ENCODE measurements at regions not wholly inside any gene's neighbourhood (a gene's known extent, or its start where the extent isn't known, plus 50 kb on each side); places are given as distances from the start of the nearest gene placed in this dataset.

DNA sequence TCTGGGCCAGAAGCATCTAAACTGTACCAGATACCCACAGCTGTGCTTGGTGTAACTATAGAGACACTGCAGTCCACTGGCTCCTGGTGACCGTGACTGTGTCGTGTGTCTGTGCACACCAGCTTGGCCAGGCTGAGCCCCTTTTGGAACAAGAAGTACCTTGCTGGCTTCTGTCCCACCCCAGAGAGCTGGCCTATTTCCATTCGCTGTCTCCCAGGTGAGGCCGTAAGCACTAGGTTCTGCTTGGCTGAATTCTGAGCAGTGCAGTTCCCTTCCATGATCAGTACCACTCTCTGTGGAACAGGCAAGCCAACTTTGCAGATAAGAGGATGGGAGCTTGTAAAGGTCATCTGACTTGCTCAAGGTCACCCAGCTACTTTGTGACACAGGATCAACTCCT lies 119.9 kb upstream of the DNAH14 start:
- Histone ChIP-seq H3K36me3 (ENCODE audit: low read depth) (no peaks in the 10 kb centered on the region), H3F3A (ENCODE audit: insufficient read depth, low read depth) (no peaks in the 10 kb centered on the region), H3K79me2 (ENCODE audit: low read depth) (no peaks in the 10 kb centered on the region), H4K20me1 (ENCODE audit: insufficient read depth) (no peaks in the 10 kb centered on the region), H3K9me3 (ENCODE audit: insufficient read depth, low read depth) (peaks cover 3% of the 10 kb centered on the region; the same call in 1 of the 2 replicates), H3K4me3 (no peak overlapping the region), H2AFZ (no peak overlapping the region), H3K4me1 (replicated peaks; ENCODE audit: insufficient read depth) (no peaks in the 10 kb centered on the region), H3K4me2 (no peak overlapping the region), H3K27ac (no peak overlapping the region), H3K9me2 (ENCODE audit: insufficient read depth) (no peaks in the 10 kb centered on the region), H3K27me3 (ENCODE audit: insufficient read depth, low read depth) (no peaks in the 10 kb centered on the region)
- no TSS peak for BruUV-seq (replicated peaks)
- CTCF ChIA-PET = no interaction called here
- TF ChIP-seq, protein P1, sequence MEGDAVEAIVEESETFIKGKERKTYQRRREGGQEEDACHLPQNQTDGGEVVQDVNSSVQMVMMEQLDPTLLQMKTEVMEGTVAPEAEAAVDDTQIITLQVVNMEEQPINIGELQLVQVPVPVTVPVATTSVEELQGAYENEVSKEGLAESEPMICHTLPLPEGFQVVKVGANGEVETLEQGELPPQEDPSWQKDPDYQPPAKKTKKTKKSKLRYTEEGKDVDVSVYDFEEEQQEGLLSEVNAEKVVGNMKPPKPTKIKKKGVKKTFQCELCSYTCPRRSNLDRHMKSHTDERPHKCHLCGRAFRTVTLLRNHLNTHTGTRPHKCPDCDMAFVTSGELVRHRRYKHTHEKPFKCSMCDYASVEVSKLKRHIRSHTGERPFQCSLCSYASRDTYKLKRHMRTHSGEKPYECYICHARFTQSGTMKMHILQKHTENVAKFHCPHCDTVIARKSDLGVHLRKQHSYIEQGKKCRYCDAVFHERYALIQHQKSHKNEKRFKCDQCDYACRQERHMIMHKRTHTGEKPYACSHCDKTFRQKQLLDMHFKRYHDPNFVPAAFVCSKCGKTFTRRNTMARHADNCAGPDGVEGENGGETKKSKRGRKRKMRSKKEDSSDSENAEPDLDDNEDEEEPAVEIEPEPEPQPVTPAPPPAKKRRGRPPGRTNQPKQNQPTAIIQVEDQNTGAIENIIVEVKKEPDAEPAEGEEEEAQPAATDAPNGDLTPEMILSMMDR (conservative IDR thresholded peaks at IDR 0.05) = no peak
- no peak for TF ChIP-seq EZH2 (IDR thresholded peaks at IDR 0.05; ENCODE audit: low read depth)
- DNase-seq = no peak
- POLR2A ChIA-PET (ENCODE audit: unreplicated experiment) = no interaction called here
- intact Hi-C loops (cut with micrococcal nuclease; ENCODE audit: unreplicated experiment) = no loop called here

DNA sequence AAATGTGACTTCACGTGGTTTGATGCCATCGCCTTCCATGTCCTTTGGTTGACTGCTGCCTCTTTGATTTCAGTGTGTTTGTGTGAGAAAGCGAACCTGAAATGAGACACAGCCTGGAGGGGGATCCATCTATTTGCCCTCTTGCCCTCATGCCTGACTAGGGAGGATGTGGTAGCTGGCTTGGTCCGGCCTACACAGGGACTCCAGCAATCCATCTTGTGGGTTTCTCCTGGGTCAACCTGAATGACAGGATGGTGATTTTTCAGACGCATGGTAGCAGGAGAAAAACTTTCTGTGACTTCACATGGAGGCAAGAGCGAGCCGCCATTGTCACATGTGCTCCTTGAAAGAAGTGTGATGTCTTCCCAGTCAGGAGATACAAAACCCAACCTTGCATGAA lies 117.9 kb upstream of the DNAH14 start:
- H3K9me3 ChIP-seq (ENCODE audit: insufficient read depth, low read depth) = peaks cover 3% of the 10 kb centered on the region; the same call in 1 of the 2 replicates
- H2AFZ ChIP-seq = no peak overlapping the region
- intact Hi-C loops (cut with micrococcal nuclease; ENCODE audit: unreplicated experiment) = no loop called here
- H3K36me3 ChIP-seq (ENCODE audit: low read depth) = no peaks in the 10 kb centered on the region
- H3K27ac ChIP-seq = no peak overlapping the region
- no peak overlapping the region for H3K4me2 ChIP-seq
- no peaks in the 10 kb centered on the region for H3K4me1 ChIP-seq (replicated peaks; ENCODE audit: insufficient read depth)
- TF ChIP-seq EZH2 (IDR thresholded peaks at IDR 0.05; ENCODE audit: low read depth) = no peak
- TF ChIP-seq, protein P1 (conservative IDR thresholded peaks at IDR 0.05) = no peak
- no peak overlapping the region for H3K4me3 ChIP-seq
- DNase-seq = no peak
- no peaks in the 10 kb centered on the region for H3K79me2 ChIP-seq (ENCODE audit: low read depth)
- ChIA-PET CTCF (no interaction called here), POLR2A (ENCODE audit: unreplicated experiment) (no interaction called here)
- H4K20me1 ChIP-seq (ENCODE audit: insufficient read depth) = no peaks in the 10 kb centered on the region
- H3K27me3 ChIP-seq (ENCODE audit: insufficient read depth, low read depth) = no peaks in the 10 kb centered on the region
- BruUV-seq (replicated peaks) = no TSS peak
- no peaks in the 10 kb centered on the region for H3K9me2 ChIP-seq (ENCODE audit: insufficient read depth)
- H3F3A ChIP-seq (ENCODE audit: insufficient read depth, low read depth) = no peaks in the 10 kb centered on the region

DNA sequence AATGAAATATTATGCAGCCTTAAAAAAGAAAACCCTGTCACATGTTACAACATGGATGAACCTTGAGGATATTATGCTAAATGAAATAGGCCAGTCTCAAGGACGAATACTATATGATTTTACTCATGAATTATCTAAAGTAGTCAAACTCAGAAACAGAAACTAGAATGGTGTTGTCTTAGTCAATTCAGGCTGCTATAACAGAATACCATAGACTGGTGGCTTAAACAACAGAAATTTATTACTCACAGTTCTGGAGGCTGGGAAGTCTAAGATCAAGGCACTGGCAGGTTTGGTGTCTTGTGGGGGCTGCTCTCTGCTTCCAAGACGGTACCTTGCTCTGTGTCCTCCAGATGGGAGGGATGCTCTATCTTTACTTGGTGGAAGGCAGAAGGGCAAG lies 113.8 kb upstream of the DNAH14 start:
- no peak overlapping the region for H3K4me3 ChIP-seq
- H3K4me1 ChIP-seq (replicated peaks; ENCODE audit: insufficient read depth) = no peaks in the 10 kb centered on the region
- H2AFZ ChIP-seq = no peak overlapping the region
- POLR2A ChIA-PET (ENCODE audit: unreplicated experiment) = no interaction called here
- TF ChIP-seq, protein P1 (conservative IDR thresholded peaks at IDR 0.05) = no peak
- no peak for TF ChIP-seq EZH2 (IDR thresholded peaks at IDR 0.05; ENCODE audit: low read depth)
- DNase-seq = no peak
- H3K79me2 ChIP-seq (ENCODE audit: low read depth) = no peaks in the 10 kb centered on the region
- H3K9me2 ChIP-seq (ENCODE audit: insufficient read depth) = no peaks in the 10 kb centered on the region
- H3K27ac ChIP-seq = no peak overlapping the region
- no peaks in the 10 kb centered on the region for H3K36me3 ChIP-seq (ENCODE audit: low read depth)
- H3K9me3 ChIP-seq (ENCODE audit: insufficient read depth, low read depth) = peaks cover 6% of the 10 kb centered on the region; the same call in 1 of the 2 replicates
- H3K27me3 ChIP-seq (ENCODE audit: insufficient read depth, low read depth) = no peaks in the 10 kb centered on the region
- H3F3A ChIP-seq (ENCODE audit: insufficient read depth, low read depth) = no peaks in the 10 kb centered on the region
- intact Hi-C loops (cut with micrococcal nuclease; ENCODE audit: unreplicated experiment) = no loop called here
- BruUV-seq (replicated peaks) = no TSS peak
- CTCF ChIA-PET = no interaction called here
- H4K20me1 ChIP-seq (ENCODE audit: insufficient read depth) = no peaks in the 10 kb centered on the region
- H3K4me2 ChIP-seq = no peak overlapping the region
